NCI-H2107 (cell line): ENCODE measurements at regions not wholly inside any gene's neighbourhood (a gene's known extent, or its start where the extent isn't known, plus 50 kb on each side); places are given as distances from the start of the nearest gene placed in this dataset.

Experiments used
- DNase-seq: peaks from one replicate; lab custom pipeline; 2025; lab: John Stamatoyannopoulos, UW

GRCh38 chrX:155682834-155683233 is 70.1 kb upstream of the TMLHE start:
- DNase-seq = no peak

GRCh38 chrX:155679715-155680114 is 67.0 kb upstream of the TMLHE start:
- no peak for DNase-seq

- DNase-seq = no peak
These were observed 60.6 kb upstream of the TMLHE start for GRCh38 chrX:155673338-155673737.

- DNase-seq = no peak
These were observed 54.0 kb upstream of the TMLHE start for GRCh38 chrX:155666741-155667140.
